MCF 10A (cell line): ENCODE measurements at regions not wholly inside any gene's neighbourhood (a gene's known extent, or its start where the extent isn't known, plus 50 kb on each side); places are given as distances from the start of the nearest gene placed in this dataset.

Experiments
- BruUV-seq: library from RNA; stranded (reverse); fragments of 400-500 nt; replicated peaks from 2 replicates; lab custom pipeline; 2021; lab: Mats Ljungman, UMichigan
- CTCF ChIA-PET: fragments of 300-600 bp; sonication (Branson Sonifier 250); formaldehyde crosslinking; extraction: SDS; loops from one replicate; lab custom pipeline; 2021; ENCODE audit warnings: antibody characterized with exemption, inconsistent platforms; lab: Yijun Ruan, JAX
- POLR2A ChIA-PET: fragments of 300-600, 350-650 bp; sonication (Branson Sonifier 250); formaldehyde crosslinking; extraction: SDS; loops from one replicate; lab custom pipeline; 2020; ENCODE audit warnings: antibody characterized with exemption, inconsistent platforms; lab: Yijun Ruan, JAX
- DNase-seq: peaks from one replicate; pipeline ENCODE4 v3.0.0-alpha.2; 2018; ENCODE audit not compliant: unreplicated experiment
- H3K27ac Mint-ChIP-seq: one replicate; pipeline ENCODE4 v1.8.0; 2022; ENCODE audit warnings: mild to moderate bottlenecking, low read depth, mixed read lengths; ENCODE audit not compliant: unreplicated experiment
- H3K27me3 Mint-ChIP-seq: one replicate; pipeline ENCODE4 v1.8.0; 2022; ENCODE audit warnings: mixed read lengths; ENCODE audit not compliant: insufficient read depth, unreplicated experiment
- H3K36me3 Mint-ChIP-seq: one replicate; pipeline ENCODE4 v1.8.0; 2022; ENCODE audit warnings: mild to moderate bottlenecking, moderate library complexity, mixed read lengths; ENCODE audit not compliant: insufficient read depth, unreplicated experiment
- H3K4me1 Mint-ChIP-seq: one replicate; pipeline ENCODE4 v1.8.0; 2022; ENCODE audit warnings: mixed read lengths; ENCODE audit not compliant: insufficient read depth, unreplicated experiment
- H3K4me3 Mint-ChIP-seq: one replicate; pipeline ENCODE4 v1.8.0; 2022; ENCODE audit warnings: mild to moderate bottlenecking, moderate library complexity, mixed read lengths; ENCODE audit not compliant: unreplicated experiment
- H3K9me3 Mint-ChIP-seq: one replicate; pipeline ENCODE4 v1.8.0; 2022; ENCODE audit warnings: mixed read lengths; ENCODE audit not compliant: unreplicated experiment
- intact Hi-C: fragments of 100-400 bp; cut with micrococcal nuclease; formaldehyde crosslinking; loops from 2 replicates; pipeline ENCODE4 v1.14.1; 2022
- TF ChIP-seq, protein P1 (sequence below): fragments of 200-600 bp; IDR thresholded peaks from one replicate; pipeline ENCODE4 v1.8.0; 2022; ENCODE audit warnings: antibody characterized with exemption, mild to moderate bottlenecking; ENCODE audit not compliant: unreplicated experiment

GRCh38 chr4:26076000-26076587 lies 162.1 kb downstream of the SMIM20 start:
- BruUV-seq: no TSS peak
- ChIA-PET POLR2A (interaction anchor here (0.7 to 1.7 kb wide), 3 partner anchors 12 to 781 kb away, joined by 3 to 5 read pairs (median 4); no protein-coding TSS in a partner anchor), CTCF (interaction anchor here (0.6 to 1.5 kb wide), 5 partner anchors 88 to 264 kb away, joined by 3 to 7 read pairs (median 4); no protein-coding TSS in a partner anchor)
- intact Hi-C loops: no loop called here
- no peak overlapping the region for H3K27ac Mint-ChIP-seq
- H3K36me3 Mint-ChIP-seq: no peaks in the 10 kb centered on the region
- no peak overlapping the region for H3K4me3 Mint-ChIP-seq
- no peaks in the 10 kb centered on the region for H3K27me3 Mint-ChIP-seq
- TF ChIP-seq, protein P1, sequence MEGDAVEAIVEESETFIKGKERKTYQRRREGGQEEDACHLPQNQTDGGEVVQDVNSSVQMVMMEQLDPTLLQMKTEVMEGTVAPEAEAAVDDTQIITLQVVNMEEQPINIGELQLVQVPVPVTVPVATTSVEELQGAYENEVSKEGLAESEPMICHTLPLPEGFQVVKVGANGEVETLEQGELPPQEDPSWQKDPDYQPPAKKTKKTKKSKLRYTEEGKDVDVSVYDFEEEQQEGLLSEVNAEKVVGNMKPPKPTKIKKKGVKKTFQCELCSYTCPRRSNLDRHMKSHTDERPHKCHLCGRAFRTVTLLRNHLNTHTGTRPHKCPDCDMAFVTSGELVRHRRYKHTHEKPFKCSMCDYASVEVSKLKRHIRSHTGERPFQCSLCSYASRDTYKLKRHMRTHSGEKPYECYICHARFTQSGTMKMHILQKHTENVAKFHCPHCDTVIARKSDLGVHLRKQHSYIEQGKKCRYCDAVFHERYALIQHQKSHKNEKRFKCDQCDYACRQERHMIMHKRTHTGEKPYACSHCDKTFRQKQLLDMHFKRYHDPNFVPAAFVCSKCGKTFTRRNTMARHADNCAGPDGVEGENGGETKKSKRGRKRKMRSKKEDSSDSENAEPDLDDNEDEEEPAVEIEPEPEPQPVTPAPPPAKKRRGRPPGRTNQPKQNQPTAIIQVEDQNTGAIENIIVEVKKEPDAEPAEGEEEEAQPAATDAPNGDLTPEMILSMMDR: no peak
- H3K9me3 Mint-ChIP-seq: peaks cover 9% of the 10 kb centered on the region
- peaks cover 15% of the 10 kb centered on the region for H3K4me1 Mint-ChIP-seq
- peak; percentile 25 for DNase-seq

DNA sequence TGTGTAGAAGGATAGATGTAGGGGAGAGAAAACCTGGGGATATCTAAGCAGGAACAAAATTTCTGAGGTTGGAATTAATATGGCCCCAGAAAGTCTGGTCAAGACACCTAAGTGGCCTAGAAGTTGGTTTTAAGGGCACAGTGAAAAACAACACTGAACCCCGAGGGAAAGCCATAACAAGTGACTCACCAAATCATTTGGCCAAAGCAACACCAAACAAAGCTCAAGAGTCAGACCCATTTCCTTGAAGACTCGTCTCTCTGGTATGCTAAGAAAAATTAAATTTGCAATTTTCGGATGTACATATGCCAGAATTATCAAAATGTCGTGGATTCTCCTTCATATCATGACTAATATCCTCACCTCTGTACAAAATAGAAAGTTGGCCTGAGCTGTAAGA lies 162.9 kb downstream of the SMIM20 start:
- Mint-ChIP-seq H3K27me3 (no peaks in the 10 kb centered on the region), H3K27ac (no peak overlapping the region), H3K36me3 (no peaks in the 10 kb centered on the region), H3K4me3 (no peak overlapping the region), H3K4me1 (peaks cover 19% of the 10 kb centered on the region), H3K9me3 (peaks cover 9% of the 10 kb centered on the region)
- intact Hi-C loops: no loop called here
- no TSS peak for BruUV-seq
- no peak for DNase-seq
- POLR2A ChIA-PET: no interaction called here
- CTCF ChIA-PET: interaction anchor here (0.6 to 1.6 kb wide), 6 partner anchors 89 to 1443 kb away, joined by 3 to 7 read pairs (median 4); no protein-coding TSS in a partner anchor
- TF ChIP-seq, protein P1: no peak

- intact Hi-C loops: no loop called here
- CTCF ChIA-PET: interaction anchor here (0.6 to 1.6 kb wide), 2 partner anchors 89 to 765 kb away, joined by 4 to 6 read pairs; partner anchors contain the start of gene ZCCHC4
- BruUV-seq: no TSS peak
- Mint-ChIP-seq H3K9me3 (peaks cover 9% of the 10 kb centered on the region), H3K27ac (no peak overlapping the region), H3K4me1 (peaks cover 22% of the 10 kb centered on the region), H3K4me3 (no peak overlapping the region), H3K27me3 (no peaks in the 10 kb centered on the region), H3K36me3 (no peaks in the 10 kb centered on the region)
- TF ChIP-seq, protein P1: no peak
- POLR2A ChIA-PET: no interaction called here
- DNase-seq: no peak
Observed at GRCh38 chr4:26077756-26078155, 163.7 kb downstream of the SMIM20 start.

DNA sequence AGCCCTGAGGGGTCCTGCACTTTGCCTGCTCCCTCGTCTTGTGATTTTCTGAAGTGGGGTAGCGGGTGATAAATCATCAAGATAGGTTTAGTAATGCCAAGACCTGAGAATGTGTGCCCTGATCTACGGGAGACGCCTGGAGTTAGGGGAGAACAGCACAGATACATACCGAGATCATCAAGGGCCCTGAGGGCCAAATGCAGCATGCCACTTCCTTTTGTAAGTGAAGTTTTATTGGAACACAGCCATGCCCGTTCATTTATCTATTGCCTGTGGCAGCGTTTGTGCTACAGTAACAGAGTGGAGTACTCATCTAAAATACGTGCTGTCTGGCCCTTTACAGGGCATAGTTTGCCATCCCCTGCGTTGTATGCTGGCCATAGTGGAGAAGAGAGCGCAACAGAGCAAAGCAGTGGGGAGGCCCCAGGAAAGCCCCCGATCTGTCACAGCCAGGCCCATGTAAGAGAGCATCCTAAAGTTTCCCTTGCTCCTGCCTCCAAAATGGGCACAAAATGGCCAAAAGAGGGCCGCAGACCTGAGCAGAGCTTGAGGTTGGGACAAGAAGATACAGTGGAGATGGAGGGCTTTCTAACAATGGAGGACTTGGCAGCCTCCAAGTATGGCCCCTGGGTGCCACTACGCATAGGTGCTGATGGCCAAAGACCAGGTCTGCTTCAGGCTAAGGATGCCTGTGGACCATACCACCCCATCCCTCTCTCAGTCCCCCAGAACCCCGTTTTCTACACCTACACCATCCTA lies 167.0 kb downstream of the SMIM20 start:
- ChIA-PET CTCF (interaction anchor here (3.1 kb wide), 1 partner anchor 248 kb away, joined by 40 read pairs; no protein-coding TSS in a partner anchor), POLR2A (interaction anchor here (0.8 kb wide), 1 partner anchor 155 kb away, joined by 3 read pairs; no protein-coding TSS in a partner anchor)
- H3K36me3 Mint-ChIP-seq: no peaks in the 10 kb centered on the region
- H3K27ac Mint-ChIP-seq: no peak overlapping the region
- no peak for DNase-seq
- H3K9me3 Mint-ChIP-seq: peaks cover 9% of the 10 kb centered on the region
- no TSS peak for BruUV-seq
- TF ChIP-seq, protein P1: no peak
- intact Hi-C loops: loop anchor here (5.0 kb wide), 1 partner anchor 94 kb away; no protein-coding TSS in a partner anchor
- H3K4me3 Mint-ChIP-seq: no peak overlapping the region
- peaks cover 32% of the 10 kb centered on the region for H3K4me1 Mint-ChIP-seq
- H3K27me3 Mint-ChIP-seq: no peaks in the 10 kb centered on the region
